ENCODE measurements at regions not wholly inside any gene's neighbourhood (a gene's known extent, or its start where the extent isn't known, plus 50 kb on each side); places are given as distances from the start of the nearest gene placed in this dataset.

DNA sequence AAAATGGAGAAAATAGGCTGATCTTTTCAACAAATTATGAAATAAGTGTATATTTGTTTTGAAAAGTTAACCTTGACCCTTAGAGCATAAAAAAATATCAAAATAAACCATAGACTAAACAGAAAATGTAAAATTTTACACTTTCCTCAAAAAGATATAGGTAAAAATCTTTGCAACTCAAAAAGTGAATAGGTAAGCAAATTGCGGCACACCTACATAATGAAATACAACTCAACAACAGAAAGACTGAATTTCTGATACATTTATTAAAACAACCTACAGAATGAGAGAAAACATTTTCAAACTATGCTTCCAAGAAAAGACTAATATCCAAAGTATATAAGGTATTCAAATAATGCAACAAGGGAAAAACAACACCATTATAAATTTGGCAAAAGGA lies 425.7 kb upstream of the KHDRBS2 start:
- Histone ChIP-seq H3K4me1 (no peaks in the 10 kb centered on the region), H3K27ac (no peak overlapping the region), H3K36me3 (no peaks in the 10 kb centered on the region), H3K9me3 (no peaks in the 10 kb centered on the region), H3K27me3 (no peaks in the 10 kb centered on the region), H3K4me3 (no peak overlapping the region)
- no peak for DNase-seq (ENCODE audit: low spot score in 2 of 2)
- TF ChIP-seq, protein P1, sequence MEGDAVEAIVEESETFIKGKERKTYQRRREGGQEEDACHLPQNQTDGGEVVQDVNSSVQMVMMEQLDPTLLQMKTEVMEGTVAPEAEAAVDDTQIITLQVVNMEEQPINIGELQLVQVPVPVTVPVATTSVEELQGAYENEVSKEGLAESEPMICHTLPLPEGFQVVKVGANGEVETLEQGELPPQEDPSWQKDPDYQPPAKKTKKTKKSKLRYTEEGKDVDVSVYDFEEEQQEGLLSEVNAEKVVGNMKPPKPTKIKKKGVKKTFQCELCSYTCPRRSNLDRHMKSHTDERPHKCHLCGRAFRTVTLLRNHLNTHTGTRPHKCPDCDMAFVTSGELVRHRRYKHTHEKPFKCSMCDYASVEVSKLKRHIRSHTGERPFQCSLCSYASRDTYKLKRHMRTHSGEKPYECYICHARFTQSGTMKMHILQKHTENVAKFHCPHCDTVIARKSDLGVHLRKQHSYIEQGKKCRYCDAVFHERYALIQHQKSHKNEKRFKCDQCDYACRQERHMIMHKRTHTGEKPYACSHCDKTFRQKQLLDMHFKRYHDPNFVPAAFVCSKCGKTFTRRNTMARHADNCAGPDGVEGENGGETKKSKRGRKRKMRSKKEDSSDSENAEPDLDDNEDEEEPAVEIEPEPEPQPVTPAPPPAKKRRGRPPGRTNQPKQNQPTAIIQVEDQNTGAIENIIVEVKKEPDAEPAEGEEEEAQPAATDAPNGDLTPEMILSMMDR (IDR thresholded peaks at IDR 0.05) = no peak
- intact Hi-C loops (cut with DNase I) = no loop called here

DNA sequence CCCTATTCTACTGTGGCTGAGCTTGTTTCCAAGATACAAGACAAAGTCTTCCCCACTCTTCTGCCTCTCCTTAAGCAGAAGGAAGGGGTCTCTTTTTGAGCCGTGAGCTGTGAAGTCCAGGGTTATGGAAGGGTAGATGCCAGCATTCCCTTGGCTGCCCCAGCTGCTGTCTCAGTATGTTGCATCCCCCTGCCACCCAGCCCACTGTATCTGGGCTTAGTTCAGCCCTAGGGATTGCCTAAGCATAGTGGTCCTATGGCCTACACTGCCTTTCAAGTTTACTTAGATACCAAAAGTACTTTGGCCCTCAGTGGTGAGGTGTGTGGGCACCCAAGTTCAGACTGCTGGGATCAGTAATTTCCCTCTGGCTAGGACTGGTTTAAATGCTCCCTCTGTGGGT lies 421.9 kb upstream of the KHDRBS2 start:
- no peaks in the 10 kb centered on the region for H3K4me1 ChIP-seq
- H3K36me3 ChIP-seq = no peaks in the 10 kb centered on the region
- intact Hi-C loops (cut with DNase I) = no loop called here
- H3K9me3 ChIP-seq = no peaks in the 10 kb centered on the region
- H3K27ac ChIP-seq = no peak overlapping the region
- H3K4me3 ChIP-seq = no peak overlapping the region
- no peak for DNase-seq (ENCODE audit: low spot score in 2 of 2)
- no peaks in the 10 kb centered on the region for H3K27me3 ChIP-seq
- TF ChIP-seq, protein P1 (IDR thresholded peaks at IDR 0.05) = no peak

DNA sequence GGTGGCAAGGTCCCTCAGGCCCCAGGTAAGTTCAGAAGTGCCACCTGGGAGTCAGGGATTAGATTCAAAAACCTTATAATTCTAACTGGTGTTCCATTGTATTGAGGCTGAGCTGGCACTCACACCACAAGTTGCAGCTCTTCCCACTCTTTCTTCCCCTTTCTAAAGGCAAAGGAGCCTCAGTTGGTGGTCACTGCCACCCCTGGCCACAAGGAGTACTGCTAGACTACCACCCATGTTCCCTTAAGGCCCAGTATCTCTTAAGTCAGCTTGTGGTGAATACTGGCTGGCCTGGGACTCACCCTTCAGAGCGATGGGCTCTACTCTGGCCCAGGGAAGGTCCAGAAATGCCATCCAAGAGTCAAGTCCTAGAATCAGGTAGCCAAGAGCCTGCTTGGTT lies 421.1 kb upstream of the KHDRBS2 start:
- H3K27me3 ChIP-seq = no peaks in the 10 kb centered on the region
- H3K27ac ChIP-seq = no peak overlapping the region
- intact Hi-C loops (cut with DNase I) = no loop called here
- H3K9me3 ChIP-seq = no peaks in the 10 kb centered on the region
- no peak overlapping the region for H3K4me3 ChIP-seq
- no peaks in the 10 kb centered on the region for H3K36me3 ChIP-seq
- TF ChIP-seq, protein P1 (IDR thresholded peaks at IDR 0.05) = no peak
- H3K4me1 ChIP-seq = no peaks in the 10 kb centered on the region
- DNase-seq (ENCODE audit: low spot score in 2 of 2) = no peak

- H3K36me3 ChIP-seq = no peaks in the 10 kb centered on the region
- intact Hi-C loops (cut with DNase I) = no loop called here
- TF ChIP-seq, protein P1 (IDR thresholded peaks at IDR 0.05) = no peak
Observed at GRCh38 chr6:62683063-62683462, 397.0 kb upstream of the KHDRBS2 start.

DNA sequence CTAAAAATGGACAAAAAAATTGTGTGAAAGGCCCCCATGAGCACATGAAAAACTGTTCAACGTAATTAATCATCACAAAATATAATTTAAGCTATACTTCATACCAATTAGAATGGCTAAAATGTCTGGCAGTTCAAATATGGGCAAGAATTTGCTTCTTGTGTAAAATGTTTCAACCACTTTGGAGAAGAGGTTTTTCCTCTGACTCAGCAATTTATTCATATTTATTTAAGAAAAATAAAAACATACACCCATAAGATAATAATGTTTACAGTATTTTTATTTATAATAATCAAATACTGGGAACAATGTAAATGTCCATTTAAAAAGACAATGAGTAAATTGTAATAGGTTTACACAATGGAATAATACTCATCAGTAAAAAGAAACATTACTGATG lies 395.1 kb upstream of the KHDRBS2 start:
- DNase-seq (ENCODE audit: low spot score in 2 of 2) = no peak

More at GRCh38 chr6:62683063-62683462, 397.0 kb upstream of the KHDRBS2 start:
- no peak for DNase-seq (ENCODE audit: low spot score in 2 of 2)
- H3K4me3 ChIP-seq = no peak overlapping the region
- H3K27ac ChIP-seq = no peak overlapping the region
- no peaks in the 10 kb centered on the region for H3K9me3 ChIP-seq
- no peaks in the 10 kb centered on the region for H3K4me1 ChIP-seq
- H3K27me3 ChIP-seq = no peaks in the 10 kb centered on the region

More for the DNA sequence above, 395.1 kb upstream of the KHDRBS2 start:
- H3K36me3 ChIP-seq = no peaks in the 10 kb centered on the region
- no peaks in the 10 kb centered on the region for H3K27me3 ChIP-seq
- TF ChIP-seq, protein P1 (IDR thresholded peaks at IDR 0.05) = no peak
- no peaks in the 10 kb centered on the region for H3K9me3 ChIP-seq
- intact Hi-C loops (cut with DNase I) = no loop called here
- H3K4me1 ChIP-seq = no peaks in the 10 kb centered on the region
- no peak overlapping the region for H3K27ac ChIP-seq
- no peak overlapping the region for H3K4me3 ChIP-seq

Data from ascending aorta (tissue), 2 donors.